H1 (cell line): ENCODE measurements at regions not wholly inside any gene's neighbourhood (a gene's known extent, or its start where the extent isn't known, plus 50 kb on each side); places are given as distances from the start of the nearest gene placed in this dataset.

Experiments used
- CTCF ChIP-seq, 3 experiments: IDR thresholded peaks; 1 replicate in 2 of 3; 2 replicates in 1 of 3; pipeline versions ENCODE4 v1.5.1 to v1.6.1; 2011; ENCODE audit warnings: low read length in 3 of 3, mild to moderate bottlenecking in 3 of 3, inconsistent platforms in 2 of 3, low read depth in 1 of 3, moderate library complexity in 1 of 3; ENCODE audit not compliant: insufficient read depth in 1 of 3; ENCODE audit errors: control extremely low read depth in 1 of 3
- HDAC2 ChIP-seq, 2 experiments: fragments of 300-600 bp in 1 of 2; sonication (generic) in 1 of 2; IDR thresholded peaks; 2 replicates each; pipeline ENCODE4 v1.6.1; 2011 to 2012; ENCODE audit warnings: low read depth in 2 of 2, low read length in 2 of 2, mild to moderate bottlenecking in 2 of 2, moderate library complexity in 2 of 2, borderline replicate concordance in 1 of 2, inconsistent platforms in 1 of 2
- JUND ChIP-seq: IDR thresholded peaks from 2 replicates; pipeline ENCODE4 v1.6.1; 2011; ENCODE audit warnings: mild to moderate bottlenecking, improper control_type of control experiment, low read length
- POLR2A ChIP-seq, 2 experiments: IDR thresholded peaks; 1 replicate in 1 of 2; 2 replicates in 1 of 2; pipeline ENCODE4 v1.6.1; 2011; ENCODE audit warnings: low read depth in 2 of 2, low read length in 2 of 2, mild to moderate bottlenecking in 2 of 2; ENCODE audit errors: control extremely low read depth in 1 of 2
- RNF2 ChIP-seq: fragments of 200-900, 300-1000 bp; sonication (generic); IDR thresholded peaks from 2 replicates; pipeline ENCODE4 v1.7.1; 2016; ENCODE audit warnings: borderline replicate concordance, low read depth, mild to moderate bottlenecking, antibody characterized with exemption, low read length; ENCODE audit not compliant: poor library complexity, severe bottlenecking; ENCODE audit errors: missing control alignments
- SIN3A ChIP-seq, 2 experiments: IDR thresholded peaks in 1 of 2; conservative IDR thresholded peaks in 1 of 2; 2 replicates each; pipeline ENCODE4 v1.6.1; 2011 to 2012; ENCODE audit warnings: low read length in 2 of 2, improper control_type of control experiment in 1 of 2, low read depth in 1 of 2, mild to moderate bottlenecking in 1 of 2

- no peak for TF ChIP-seq CTCF (IDR thresholded peaks at IDR 0.05; ENCODE audit: control extremely low read depth in 1 of 3, insufficient read depth in 1 of 3, low read depth in 1 of 3, low read length in 3 of 3)
- no peak for TF ChIP-seq POLR2A (IDR thresholded peaks at IDR 0.05; ENCODE audit: control extremely low read depth in 1 of 2, low read depth in 2 of 2, low read length in 2 of 2)
- TF ChIP-seq HDAC2 (IDR thresholded peaks at IDR 0.05; ENCODE audit: borderline replicate concordance in 1 of 2, low read depth in 2 of 2, low read length in 2 of 2): no peak
- no peak for TF ChIP-seq JUND
- no peak for TF ChIP-seq SIN3A (conservative IDR thresholded peaks at IDR 0.05 in 1 of 2, IDR thresholded peaks at IDR 0.05 in 1 of 2; ENCODE audit: low read depth in 1 of 2, low read length in 2 of 2)
- TF ChIP-seq RNF2: no peak
Measured at GRCh38 chr21:38741950-38742256, 63.8 kb upstream of the ETS2 start.
